WTC11 (cell line): ENCODE measurements at regions not wholly inside any gene's neighbourhood (a gene's known extent, or its start where the extent isn't known, plus 50 kb on each side); places are given as distances from the start of the nearest gene placed in this dataset.

Experiments used
- ATAC-seq: fragments of 200-7000 bp; cut with Tn5 transposase; 2 replicates; pipeline ENCODE4 v1.10.0; 2021; ENCODE audit warnings: mild to moderate bottlenecking, moderate library complexity
- CTCF ChIA-PET: fragments of 300-600 bp; sonication (Branson Sonifier 250); formaldehyde crosslinking; loops from one replicate; lab custom pipeline; 2021; ENCODE audit warnings: antibody characterized with exemption; lab: Charles Lee
- POLR2A ChIA-PET: fragments of 350-600 bp; sonication (Branson Sonifier 250); formaldehyde crosslinking; loops from one replicate; lab custom pipeline; 2021; ENCODE audit warnings: antibody characterized with exemption; lab: Charles Lee
- DNase-seq: peaks from one replicate; pipeline ENCODE4 v3.0.0; 2021; ENCODE audit warnings: low spot score
- H3K27ac Mint-ChIP-seq: 2 replicates; pipeline ENCODE4 v1.8.0; 2021; ENCODE audit warnings: mixed read lengths
- H3K27me3 Mint-ChIP-seq: 2 replicates; pipeline ENCODE4 v1.8.0; 2021; ENCODE audit warnings: low read depth, mild to moderate bottlenecking, moderate library complexity, mixed read lengths
- H3K36me3 Mint-ChIP-seq: 2 replicates; pipeline ENCODE4 v1.8.0; 2021; ENCODE audit warnings: mixed read lengths
- H3K4me1 Mint-ChIP-seq: 2 replicates; pipeline ENCODE4 v1.8.0; 2022; ENCODE audit warnings: mixed read lengths
- H3K4me3 Mint-ChIP-seq: 2 replicates; pipeline ENCODE4 v1.8.0; 2021; ENCODE audit warnings: mild to moderate bottlenecking, moderate library complexity, mixed read lengths
- H3K9me3 Mint-ChIP-seq: 2 replicates; pipeline ENCODE4 v1.8.0; 2021; ENCODE audit warnings: mixed read lengths
- CREM ChIP-seq: sonication (generic); formaldehyde crosslinking; IDR thresholded peaks from 2 replicates; pipeline ENCODE4 v1.8.1; 2022; ENCODE audit warnings: mild to moderate bottlenecking, missing genetic modification reagents, moderate library complexity
- ESRRA ChIP-seq: sonication (generic); formaldehyde crosslinking; IDR thresholded peaks from 2 replicates; pipeline ENCODE4 v1.8.1; 2022; ENCODE audit warnings: mild to moderate bottlenecking, missing genetic modification reagents, borderline replicate concordance
- HMGA2 ChIP-seq: fragments of 250-450 bp; sonication (Bioruptor Pico); IDR thresholded peaks from 2 replicates; pipeline ENCODE4 v1.4.0; 2021; ENCODE audit warnings: mild to moderate bottlenecking, moderate library complexity
- IRF2 ChIP-seq: sonication (generic); formaldehyde crosslinking; IDR thresholded peaks from 2 replicates; pipeline ENCODE4 v1.8.0; 2022; ENCODE audit warnings: low read depth, missing genetic modification reagents, borderline replicate concordance
- NFATC4 ChIP-seq: fragments of 250-450 bp; sonication (Bioruptor Pico); IDR thresholded peaks from 2 replicates; pipeline ENCODE4 v1.9.0; 2021; ENCODE audit warnings: mild to moderate bottlenecking
- NFE2L1 ChIP-seq: sonication (generic); formaldehyde crosslinking; IDR thresholded peaks from 2 replicates; pipeline ENCODE4 v1.8.1; 2023; ENCODE audit warnings: missing genetic modification reagents
- OVOL2 ChIP-seq: fragments of 250-450 bp; sonication (Bioruptor Pico); IDR thresholded peaks from 2 replicates; pipeline ENCODE4 v1.9.0; 2021; ENCODE audit warnings: mild to moderate bottlenecking, borderline replicate concordance
- ZNF138 ChIP-seq: sonication (generic); formaldehyde crosslinking; conservative IDR thresholded peaks from 2 replicates; pipeline ENCODE4 v1.8.1; 2022; ENCODE audit warnings: mild to moderate bottlenecking, moderate library complexity, missing genetic modification reagents
- ZNF263 ChIP-seq: sonication (generic); formaldehyde crosslinking; IDR thresholded peaks from 2 replicates; pipeline ENCODE4 v1.8.1; 2022; ENCODE audit warnings: low read depth, mild to moderate bottlenecking, moderate library complexity, missing genetic modification reagents
- ZNF396 ChIP-seq: fragments of 250-450 bp; sonication (Bioruptor Pico); IDR thresholded peaks from 2 replicates; pipeline ENCODE4 v1.8.0; 2021; ENCODE audit warnings: mild to moderate bottlenecking, moderate library complexity, borderline replicate concordance
- TF ChIP-seq, protein P1 (sequence below): sonication (generic); formaldehyde crosslinking; IDR thresholded peaks from 2 replicates; pipeline ENCODE4 v1.8.1; 2022; ENCODE audit warnings: missing genetic modification reagents, borderline replicate concordance
- TF ChIP-seq, protein P2 (sequence below): sonication (generic); formaldehyde crosslinking; IDR thresholded peaks from 2 replicates; pipeline ENCODE4 v1.8.0; 2023; ENCODE audit warnings: mild to moderate bottlenecking, missing genetic modification reagents
- TF ChIP-seq, protein P3 (sequence below): sonication (generic); formaldehyde crosslinking; IDR thresholded peaks from 2 replicates; pipeline ENCODE4 v1.8.0; 2022; ENCODE audit warnings: mild to moderate bottlenecking, missing genetic modification reagents
- TF ChIP-seq, protein P4 (sequence below): sonication (generic); formaldehyde crosslinking; IDR thresholded peaks from 2 replicates; pipeline ENCODE4 v1.8.1; 2023; ENCODE audit warnings: mild to moderate bottlenecking, missing genetic modification reagents, moderate library complexity
- TF ChIP-seq, protein P5 (sequence below): sonication (generic); formaldehyde crosslinking; IDR thresholded peaks from 2 replicates; pipeline ENCODE4 v1.8.1; 2022; ENCODE audit warnings: low read depth, missing genetic modification reagents, borderline replicate concordance
- TF ChIP-seq, protein P6 (sequence below): fragments of 250-450 bp; sonication (Bioruptor Pico); IDR thresholded peaks from 2 replicates; pipeline ENCODE4 v1.9.0; 2021; ENCODE audit warnings: moderate library complexity, mild to moderate bottlenecking, inconsistent platforms, borderline replicate concordance
- TF ChIP-seq, protein P7 (sequence below): sonication (generic); formaldehyde crosslinking; IDR thresholded peaks from 2 replicates; pipeline ENCODE4 v1.8.1; 2023; ENCODE audit warnings: mild to moderate bottlenecking, moderate library complexity, missing genetic modification reagents

DNA sequence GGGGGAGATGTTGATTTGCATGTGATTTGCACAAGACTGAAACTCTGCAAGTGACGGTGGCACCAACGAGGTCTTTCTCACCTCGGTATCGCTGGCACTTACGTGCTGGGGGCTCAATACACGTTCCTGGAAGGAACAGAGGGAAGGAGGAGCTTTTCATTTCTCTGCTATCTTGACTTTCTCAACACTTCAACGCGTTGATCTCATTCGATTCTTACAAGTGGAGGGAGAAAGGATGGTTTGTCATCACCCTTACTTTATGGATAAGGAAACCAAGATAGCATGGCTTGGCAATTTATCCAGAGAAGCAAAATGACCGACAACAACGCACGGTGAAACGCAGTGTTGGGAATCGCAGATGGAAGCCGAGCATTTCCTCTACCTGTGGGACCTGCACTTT, 87.3 kb upstream of the RFLNA start:
- no peak for ATAC-seq
- POLR2A ChIA-PET, result no interaction called here
- H3K36me3 Mint-ChIP-seq, result peaks cover 14% of the 10 kb centered on the region
- peaks cover 17% of the 10 kb centered on the region for H3K4me1 Mint-ChIP-seq
- H3K4me3 Mint-ChIP-seq, result no peak overlapping the region
- H3K9me3 Mint-ChIP-seq, result peaks cover 29% of the 10 kb centered on the region
- DNase-seq, result no peak
- H3K27ac Mint-ChIP-seq, result no peak overlapping the region
- H3K27me3 Mint-ChIP-seq, result peaks cover 11% of the 10 kb centered on the region
- TF ChIP-seq, protein P1, sequence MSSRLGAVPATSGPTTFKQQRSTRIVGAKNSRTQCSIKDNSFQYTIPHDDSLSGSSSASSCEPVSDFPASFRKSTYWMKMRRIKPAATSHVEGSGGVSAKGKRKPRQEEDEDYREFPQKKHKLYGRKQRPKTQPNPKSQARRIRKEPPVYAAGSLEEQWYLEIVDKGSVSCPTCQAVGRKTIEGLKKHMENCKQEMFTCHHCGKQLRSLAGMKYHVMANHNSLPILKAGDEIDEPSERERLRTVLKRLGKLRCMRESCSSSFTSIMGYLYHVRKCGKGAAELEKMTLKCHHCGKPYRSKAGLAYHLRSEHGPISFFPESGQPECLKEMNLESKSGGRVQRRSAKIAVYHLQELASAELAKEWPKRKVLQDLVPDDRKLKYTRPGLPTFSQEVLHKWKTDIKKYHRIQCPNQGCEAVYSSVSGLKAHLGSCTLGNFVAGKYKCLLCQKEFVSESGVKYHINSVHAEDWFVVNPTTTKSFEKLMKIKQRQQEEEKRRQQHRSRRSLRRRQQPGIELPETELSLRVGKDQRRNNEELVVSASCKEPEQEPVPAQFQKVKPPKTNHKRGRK (CRISPR knock-in tag), result no peak
- TF ChIP-seq, protein P2, sequence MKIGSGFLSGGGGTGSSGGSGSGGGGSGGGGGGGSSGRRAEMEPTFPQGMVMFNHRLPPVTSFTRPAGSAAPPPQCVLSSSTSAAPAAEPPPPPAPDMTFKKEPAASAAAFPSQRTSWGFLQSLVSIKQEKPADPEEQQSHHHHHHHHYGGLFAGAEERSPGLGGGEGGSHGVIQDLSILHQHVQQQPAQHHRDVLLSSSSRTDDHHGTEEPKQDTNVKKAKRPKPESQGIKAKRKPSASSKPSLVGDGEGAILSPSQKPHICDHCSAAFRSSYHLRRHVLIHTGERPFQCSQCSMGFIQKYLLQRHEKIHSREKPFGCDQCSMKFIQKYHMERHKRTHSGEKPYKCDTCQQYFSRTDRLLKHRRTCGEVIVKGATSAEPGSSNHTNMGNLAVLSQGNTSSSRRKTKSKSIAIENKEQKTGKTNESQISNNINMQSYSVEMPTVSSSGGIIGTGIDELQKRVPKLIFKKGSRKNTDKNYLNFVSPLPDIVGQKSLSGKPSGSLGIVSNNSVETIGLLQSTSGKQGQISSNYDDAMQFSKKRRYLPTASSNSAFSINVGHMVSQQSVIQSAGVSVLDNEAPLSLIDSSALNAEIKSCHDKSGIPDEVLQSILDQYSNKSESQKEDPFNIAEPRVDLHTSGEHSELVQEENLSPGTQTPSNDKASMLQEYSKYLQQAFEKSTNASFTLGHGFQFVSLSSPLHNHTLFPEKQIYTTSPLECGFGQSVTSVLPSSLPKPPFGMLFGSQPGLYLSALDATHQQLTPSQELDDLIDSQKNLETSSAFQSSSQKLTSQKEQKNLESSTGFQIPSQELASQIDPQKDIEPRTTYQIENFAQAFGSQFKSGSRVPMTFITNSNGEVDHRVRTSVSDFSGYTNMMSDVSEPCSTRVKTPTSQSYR (CRISPR knock-in tag), result no peak
- TF ChIP-seq CREM (CRISPR knock-in tag) (no peak), ZNF263 (CRISPR knock-in tag) (no peak), HMGA2 (CRISPR knock-in tag) (no peak), ESRRA (CRISPR knock-in tag) (no peak)
- TF ChIP-seq, protein P3, sequence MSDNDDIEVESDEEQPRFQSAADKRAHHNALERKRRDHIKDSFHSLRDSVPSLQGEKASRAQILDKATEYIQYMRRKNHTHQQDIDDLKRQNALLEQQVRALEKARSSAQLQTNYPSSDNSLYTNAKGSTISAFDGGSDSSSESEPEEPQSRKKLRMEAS (CRISPR knock-in tag), result no peak
- CTCF ChIA-PET, result no interaction called here

DNA sequence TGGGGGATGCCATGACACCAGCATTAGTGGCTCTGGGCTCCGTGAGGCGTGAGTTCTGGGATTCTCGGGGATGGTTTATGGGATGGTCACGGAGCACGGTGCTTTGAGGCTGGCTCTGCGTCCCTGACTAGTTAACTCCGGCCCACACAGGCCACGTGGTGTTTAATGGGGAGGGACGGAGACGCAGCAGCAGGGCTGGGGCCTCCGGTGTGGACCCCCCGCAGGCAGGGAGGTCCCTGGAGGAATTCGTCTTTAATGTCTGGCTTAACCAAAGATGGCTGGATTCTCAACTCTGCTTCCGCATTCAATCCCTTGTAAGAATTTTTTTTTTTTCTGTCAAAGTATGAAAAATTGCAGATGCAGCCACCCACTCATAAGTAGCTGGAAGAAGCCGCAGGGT, 86.4 kb upstream of the RFLNA start:
- no peak overlapping the region for H3K4me3 Mint-ChIP-seq
- H3K9me3 Mint-ChIP-seq, result peaks cover 36% of the 10 kb centered on the region
- H3K4me1 Mint-ChIP-seq, result peaks cover 18% of the 10 kb centered on the region
- H3K27ac Mint-ChIP-seq, result 0 out of 2 replicates have a peak overlapping the region, but pooled peaks have one; percentile 21
- H3K27me3 Mint-ChIP-seq, result peaks cover 11% of the 10 kb centered on the region
- ATAC-seq (no peak), DNase-seq (no peak)
- TF ChIP-seq, protein P4, sequence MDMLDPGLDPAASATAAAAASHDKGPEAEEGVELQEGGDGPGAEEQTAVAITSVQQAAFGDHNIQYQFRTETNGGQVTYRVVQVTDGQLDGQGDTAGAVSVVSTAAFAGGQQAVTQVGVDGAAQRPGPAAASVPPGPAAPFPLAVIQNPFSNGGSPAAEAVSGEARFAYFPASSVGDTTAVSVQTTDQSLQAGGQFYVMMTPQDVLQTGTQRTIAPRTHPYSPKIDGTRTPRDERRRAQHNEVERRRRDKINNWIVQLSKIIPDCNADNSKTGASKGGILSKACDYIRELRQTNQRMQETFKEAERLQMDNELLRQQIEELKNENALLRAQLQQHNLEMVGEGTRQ (CRISPR knock-in tag), result peak; percentile 50; the same call in 1 of the 2 replicates
- no peak for TF ChIP-seq ZNF138 (CRISPR knock-in tag)
- TF ChIP-seq, protein P5, sequence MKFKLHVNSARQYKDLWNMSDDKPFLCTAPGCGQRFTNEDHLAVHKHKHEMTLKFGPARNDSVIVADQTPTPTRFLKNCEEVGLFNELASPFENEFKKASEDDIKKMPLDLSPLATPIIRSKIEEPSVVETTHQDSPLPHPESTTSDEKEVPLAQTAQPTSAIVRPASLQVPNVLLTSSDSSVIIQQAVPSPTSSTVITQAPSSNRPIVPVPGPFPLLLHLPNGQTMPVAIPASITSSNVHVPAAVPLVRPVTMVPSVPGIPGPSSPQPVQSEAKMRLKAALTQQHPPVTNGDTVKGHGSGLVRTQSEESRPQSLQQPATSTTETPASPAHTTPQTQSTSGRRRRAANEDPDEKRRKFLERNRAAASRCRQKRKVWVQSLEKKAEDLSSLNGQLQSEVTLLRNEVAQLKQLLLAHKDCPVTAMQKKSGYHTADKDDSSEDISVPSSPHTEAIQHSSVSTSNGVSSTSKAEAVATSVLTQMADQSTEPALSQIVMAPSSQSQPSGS (CRISPR knock-in tag), result no peak
- H3K36me3 Mint-ChIP-seq, result peaks cover 17% of the 10 kb centered on the region
- ChIA-PET POLR2A (no interaction called here), CTCF (no interaction called here)

DNA sequence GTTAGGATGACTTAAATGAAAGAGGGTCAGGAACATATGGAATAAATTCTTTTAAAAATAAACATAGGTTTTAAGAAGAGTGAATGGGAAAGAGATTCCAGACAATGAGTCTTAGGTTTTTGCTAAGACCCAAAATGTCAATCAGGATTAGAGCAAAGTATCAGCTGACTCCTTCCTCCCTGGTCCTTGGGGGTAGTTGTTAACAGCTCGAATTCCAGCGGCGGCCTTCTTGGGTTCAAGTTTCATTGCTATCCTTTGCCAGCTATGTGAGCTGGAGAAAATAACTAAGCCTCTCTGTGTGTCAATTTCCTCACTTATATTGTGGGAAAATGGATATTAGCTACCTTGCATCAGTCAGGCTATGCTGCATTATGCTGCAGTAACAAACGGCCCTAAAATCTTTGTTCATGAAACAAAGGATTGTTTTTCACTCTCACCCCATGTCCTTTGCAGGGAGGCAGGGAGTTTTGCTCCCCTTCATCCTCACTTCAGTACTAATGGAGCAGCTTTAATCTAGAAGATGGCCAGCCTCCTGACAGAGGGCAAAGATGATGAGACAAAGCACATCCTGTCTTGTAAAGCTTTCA, 83.8 kb upstream of the RFLNA start:
- DNase-seq (no peak), ATAC-seq (no peak)
- H3K27me3 Mint-ChIP-seq, result peaks cover 23% of the 10 kb centered on the region
- CTCF ChIA-PET, result no interaction called here
- H3K4me1 Mint-ChIP-seq, result peaks cover 21% of the 10 kb centered on the region
- H3K4me3 Mint-ChIP-seq, result no peak overlapping the region
- peaks cover 28% of the 10 kb centered on the region for H3K36me3 Mint-ChIP-seq
- POLR2A ChIA-PET, result no interaction called here
- H3K27ac Mint-ChIP-seq, result no peak overlapping the region
- peaks cover 37% of the 10 kb centered on the region for H3K9me3 Mint-ChIP-seq
- TF ChIP-seq NFE2L1 (CRISPR knock-in tag) (no peak), IRF2 (no peak), ESRRA (CRISPR knock-in tag) (no peak), OVOL2 (CRISPR knock-in tag) (no peak), ZNF396 (CRISPR knock-in tag) (no peak), NFATC4 (CRISPR knock-in tag) (no peak)
- TF ChIP-seq, protein P6, sequence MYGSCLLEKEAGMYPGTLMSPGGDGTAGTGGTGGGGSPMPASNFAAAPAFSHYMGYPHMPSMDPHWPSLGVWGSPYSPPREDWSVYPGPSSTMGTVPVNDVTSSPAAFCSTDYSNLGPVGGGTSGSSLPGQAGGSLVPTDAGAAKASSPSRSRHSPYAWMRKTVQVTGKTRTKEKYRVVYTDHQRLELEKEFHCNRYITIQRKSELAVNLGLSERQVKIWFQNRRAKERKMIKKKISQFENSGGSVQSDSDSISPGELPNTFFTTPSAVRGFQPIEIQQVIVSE (CRISPR knock-in tag), result no peak
- TF ChIP-seq, protein P4 (CRISPR knock-in tag), result no peak
- TF ChIP-seq, protein P7, sequence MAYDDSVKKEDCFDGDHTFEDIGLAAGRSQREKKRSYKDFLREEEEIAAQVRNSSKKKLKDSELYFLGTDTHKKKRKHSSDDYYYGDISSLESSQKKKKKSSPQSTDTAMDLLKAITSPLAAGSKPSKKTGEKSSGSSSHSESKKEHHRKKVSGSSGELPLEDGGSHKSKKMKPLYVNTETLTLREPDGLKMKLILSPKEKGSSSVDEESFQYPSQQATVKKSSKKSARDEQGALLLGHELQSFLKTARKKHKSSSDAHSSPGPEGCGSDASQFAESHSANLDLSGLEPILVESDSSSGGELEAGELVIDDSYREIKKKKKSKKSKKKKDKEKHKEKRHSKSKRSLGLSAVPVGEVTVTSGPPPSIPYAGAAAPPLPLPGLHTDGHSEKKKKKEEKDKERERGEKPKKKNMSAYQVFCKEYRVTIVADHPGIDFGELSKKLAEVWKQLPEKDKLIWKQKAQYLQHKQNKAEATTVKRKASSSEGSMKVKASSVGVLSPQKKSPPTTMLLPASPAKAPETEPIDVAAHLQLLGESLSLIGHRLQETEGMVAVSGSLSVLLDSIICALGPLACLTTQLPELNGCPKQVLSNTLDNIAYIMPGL (CRISPR knock-in tag), result no peak
- TF ChIP-seq, protein P2 (CRISPR knock-in tag), result no peak
